ENCODE measurements at regions not wholly inside any gene's neighbourhood (a gene's known extent, or its start where the extent isn't known, plus 50 kb on each side); places are given as distances from the start of the nearest gene placed in this dataset.

- TF ChIP-seq CTCF (conservative IDR thresholded peaks at IDR 0.05 in 1 of 2, IDR thresholded peaks at IDR 0.05 in 1 of 2; ENCODE audit: low read depth in 1 of 2, low read length in 2 of 2) (no peak), EZH2 (IDR thresholded peaks at IDR 0.05; ENCODE audit: low read length, missing control alignments) (no peak)
These were observed 239.1 kb upstream of the AZI2 start for GRCh38 chr3:28587723-28588122.

All from fibroblast of lung (primary cell).